ENCODE measurements at regions not wholly inside any gene's neighbourhood (a gene's known extent, or its start where the extent isn't known, plus 50 kb on each side); places are given as distances from the start of the nearest gene placed in this dataset.

- TF ChIP-seq, protein P1, sequence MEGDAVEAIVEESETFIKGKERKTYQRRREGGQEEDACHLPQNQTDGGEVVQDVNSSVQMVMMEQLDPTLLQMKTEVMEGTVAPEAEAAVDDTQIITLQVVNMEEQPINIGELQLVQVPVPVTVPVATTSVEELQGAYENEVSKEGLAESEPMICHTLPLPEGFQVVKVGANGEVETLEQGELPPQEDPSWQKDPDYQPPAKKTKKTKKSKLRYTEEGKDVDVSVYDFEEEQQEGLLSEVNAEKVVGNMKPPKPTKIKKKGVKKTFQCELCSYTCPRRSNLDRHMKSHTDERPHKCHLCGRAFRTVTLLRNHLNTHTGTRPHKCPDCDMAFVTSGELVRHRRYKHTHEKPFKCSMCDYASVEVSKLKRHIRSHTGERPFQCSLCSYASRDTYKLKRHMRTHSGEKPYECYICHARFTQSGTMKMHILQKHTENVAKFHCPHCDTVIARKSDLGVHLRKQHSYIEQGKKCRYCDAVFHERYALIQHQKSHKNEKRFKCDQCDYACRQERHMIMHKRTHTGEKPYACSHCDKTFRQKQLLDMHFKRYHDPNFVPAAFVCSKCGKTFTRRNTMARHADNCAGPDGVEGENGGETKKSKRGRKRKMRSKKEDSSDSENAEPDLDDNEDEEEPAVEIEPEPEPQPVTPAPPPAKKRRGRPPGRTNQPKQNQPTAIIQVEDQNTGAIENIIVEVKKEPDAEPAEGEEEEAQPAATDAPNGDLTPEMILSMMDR (IDR thresholded peaks at IDR 0.05; ENCODE audit: low read depth, low read length), result no peak
- no peak for DNase-seq (ENCODE audit: extremely low read depth, low read depth)
These were observed 148.8 kb downstream of the ACKR3 start for GRCh38 chr2:236718207-236718992.

GRCh38 chr2:236719192-236719635, 149.6 kb downstream of the ACKR3 start:
- DNase-seq (ENCODE audit: extremely low read depth, low read depth), result no peak
- TF ChIP-seq, protein P1 (IDR thresholded peaks at IDR 0.05; ENCODE audit: low read depth, low read length), result no peak

DNA sequence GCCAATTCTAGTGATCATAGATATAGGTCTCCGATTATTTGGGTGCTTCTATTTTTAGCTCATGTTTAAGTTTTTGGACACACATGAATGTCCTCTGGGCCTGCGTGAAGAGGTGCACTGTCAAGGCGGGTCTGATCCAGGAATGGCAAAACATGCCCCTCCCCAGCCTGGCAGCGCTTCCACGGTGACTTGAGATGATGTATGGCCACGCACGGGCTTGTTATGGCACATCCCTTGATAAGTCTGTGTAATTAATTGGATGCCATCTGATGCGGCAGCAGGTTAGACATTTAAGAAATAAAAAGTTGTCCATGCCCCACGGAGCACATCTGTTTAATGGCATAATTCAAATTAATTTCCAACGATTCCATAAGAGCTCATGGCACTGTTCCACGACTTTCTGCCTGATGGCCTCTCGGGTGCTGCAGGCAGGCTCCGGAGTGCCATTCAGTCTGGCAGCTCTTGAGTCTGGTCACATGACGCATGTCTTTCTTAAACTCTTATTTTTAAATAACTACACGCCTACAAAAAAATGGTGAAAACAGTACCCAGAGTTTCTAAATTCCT, 151.4 kb downstream of the ACKR3 start:
- TF ChIP-seq, protein P1 (IDR thresholded peaks at IDR 0.05; ENCODE audit: low read depth, low read length), result no peak
- no peak for DNase-seq (ENCODE audit: extremely low read depth, low read depth)

DNA sequence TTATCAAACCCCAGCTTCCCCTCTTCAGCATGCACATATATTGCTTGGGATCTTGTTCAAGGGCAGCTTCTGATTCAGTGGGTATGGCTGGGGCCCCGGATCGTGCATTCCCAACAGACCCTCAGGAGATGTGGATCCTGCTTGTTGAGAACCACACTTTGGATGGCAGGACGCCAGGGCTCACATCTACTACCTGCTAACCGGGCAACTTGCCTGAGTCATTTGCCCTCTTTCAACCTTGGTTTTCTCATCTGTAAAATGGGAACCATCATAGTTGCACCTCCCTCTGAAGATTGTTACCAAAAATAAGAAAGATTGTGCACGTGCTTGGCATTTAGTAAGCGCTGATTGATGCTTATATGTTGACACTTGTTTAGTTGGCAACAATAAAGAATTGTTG, 154.6 kb downstream of the ACKR3 start:
- DNase-seq (ENCODE audit: extremely low read depth, low read depth), result no peak
- TF ChIP-seq, protein P1 (IDR thresholded peaks at IDR 0.05; ENCODE audit: low read depth, low read length), result no peak

DNA sequence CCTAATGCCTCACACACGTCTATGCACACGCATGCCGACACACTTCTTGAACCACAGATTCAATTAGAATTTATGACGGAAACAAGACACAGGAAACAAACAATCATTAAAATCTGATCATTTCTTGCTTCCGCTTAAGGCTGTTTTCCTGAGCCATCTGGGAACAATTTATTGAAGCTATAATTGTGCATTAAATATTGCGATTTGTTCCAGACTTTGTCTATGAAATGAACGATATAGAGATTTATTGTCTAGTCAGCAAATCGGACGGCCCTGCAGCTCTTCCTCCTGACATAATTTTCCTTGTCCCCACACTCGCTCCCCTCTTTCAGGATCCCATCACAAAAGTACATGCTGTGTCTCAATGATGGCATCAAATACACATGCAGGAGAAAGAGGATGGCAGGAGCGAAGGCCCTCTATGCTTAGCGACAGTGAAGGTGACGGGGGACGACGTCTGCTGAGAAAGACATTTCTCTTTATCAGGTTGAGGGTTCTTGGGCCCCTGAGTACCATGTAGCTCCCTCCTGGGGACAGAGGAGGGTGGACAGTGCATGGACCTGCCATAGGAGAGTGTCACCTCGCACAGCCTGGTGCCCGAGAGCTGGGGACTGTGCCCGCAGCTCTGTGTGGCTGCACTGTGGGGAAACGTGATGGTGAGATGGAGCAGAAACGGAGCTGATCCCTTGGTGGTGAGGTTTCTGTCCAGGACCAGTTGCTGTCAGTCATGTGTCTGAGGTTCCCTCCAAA, 157.3 kb downstream of the ACKR3 start:
- no peak for DNase-seq (ENCODE audit: extremely low read depth, low read depth)
- TF ChIP-seq, protein P1 (IDR thresholded peaks at IDR 0.05; ENCODE audit: low read depth, low read length), result no peak

GRCh38 chr2:236728916-236729670, 159.5 kb downstream of the ACKR3 start:
- TF ChIP-seq, protein P1 (IDR thresholded peaks at IDR 0.05; ENCODE audit: low read depth, low read length), result no peak

More at GRCh38 chr2:236728916-236729670, 159.5 kb downstream of the ACKR3 start:
- DNase-seq (ENCODE audit: extremely low read depth, low read depth), result no peak

All from AG09319 (cell line).